22Rv1 (cell line): ENCODE measurements at regions not wholly inside any gene's neighbourhood (a gene's known extent, or its start where the extent isn't known, plus 50 kb on each side); places are given as distances from the start of the nearest gene placed in this dataset.

Source experiments
- H3K27ac ChIP-seq: fragments of 450-650 bp; 2 replicates; pipeline ENCODE4 v1.5.1; 2017
- CTCF ChIP-seq: fragments of 450-650 bp; IDR thresholded peaks from 2 replicates; pipeline ENCODE4 v1.5.1; 2017; ENCODE audit warnings: mild to moderate bottlenecking
- ZFX ChIP-seq: fragments of 450-650 bp; IDR thresholded peaks from 2 replicates; pipeline ENCODE4 v1.6.1; 2017; ENCODE audit warnings: antibody characterized with exemption, borderline replicate concordance

- no peak overlapping the region for H3K27ac ChIP-seq
- TF ChIP-seq CTCF, result no peak
- TF ChIP-seq ZFX, result no peak
Observed at GRCh38 chr2:234313558-234313957, 183.3 kb downstream of the ARL4C start.

- no peak overlapping the region for H3K27ac ChIP-seq
- TF ChIP-seq ZFX (no peak), CTCF (no peak)
Observed at GRCh38 chr2:234310166-234310565, 186.7 kb downstream of the ARL4C start.

GRCh38 chr2:234309431-234309830, 187.4 kb downstream of the ARL4C start:
- TF ChIP-seq ZFX, result no peak
- no peak for TF ChIP-seq CTCF
- H3K27ac ChIP-seq, result no peak overlapping the region

GRCh38 chr2:234308813-234309195, 188.1 kb downstream of the ARL4C start:
- TF ChIP-seq CTCF (no peak), ZFX (no peak)
- H3K27ac ChIP-seq, result no peak overlapping the region

GRCh38 chr2:234308073-234308812, 188.6 kb downstream of the ARL4C start:
- no peak for TF ChIP-seq ZFX
- TF ChIP-seq CTCF, result no peak
- H3K27ac ChIP-seq, result no peak overlapping the region

- no peak overlapping the region for H3K27ac ChIP-seq
- no peak for TF ChIP-seq CTCF
- no peak for TF ChIP-seq ZFX
Observed at GRCh38 chr2:234307322-234307961, 189.4 kb downstream of the ARL4C start.

GRCh38 chr2:234306426-234307173, 190.3 kb downstream of the ARL4C start:
- H3K27ac ChIP-seq, result no peak overlapping the region
- TF ChIP-seq ZFX (no peak), CTCF (no peak)
